CMK (cell line): ENCODE measurements at regions not wholly inside any gene's neighbourhood (a gene's known extent, or its start where the extent isn't known, plus 50 kb on each side); places are given as distances from the start of the nearest gene placed in this dataset.
"Not testable (repeated sequence)": the region's sequence is repeated elsewhere in the genome, so short reads cannot be mapped to it uniquely, and the experiment has no call there.

Experiments
- DNase-seq: peaks from one replicate; pipeline ENCODE4 v3.0.0-alpha.2; 2010; ENCODE audit warnings: low read depth

GRCh38 chr14:71396050-71396677, 488.9 kb downstream of the PCNX1 start:
- no peak for DNase-seq

GRCh38 chr14:71397371-71397770, 490.1 kb downstream of the PCNX1 start:
- no peak for DNase-seq

DNA sequence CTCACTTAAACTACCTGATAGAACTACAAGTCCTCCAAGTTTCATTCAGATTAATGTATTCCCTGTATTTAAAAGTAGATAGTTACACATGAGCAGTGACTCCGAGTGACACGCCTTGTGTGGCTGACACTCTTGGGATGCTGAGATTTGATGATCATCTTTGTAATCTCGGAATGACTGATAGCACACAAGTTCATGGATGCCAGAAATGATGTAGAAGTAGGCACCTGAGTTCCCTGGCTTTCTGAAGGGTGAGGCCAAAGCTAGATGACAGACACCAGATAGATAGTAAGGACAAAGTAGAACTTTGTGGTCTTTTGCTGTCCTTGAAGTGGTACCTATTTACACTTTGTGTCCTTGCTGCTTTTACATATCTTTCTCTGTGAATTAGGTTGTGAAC, 491.2 kb downstream of the PCNX1 start:
- no peak for DNase-seq

DNA sequence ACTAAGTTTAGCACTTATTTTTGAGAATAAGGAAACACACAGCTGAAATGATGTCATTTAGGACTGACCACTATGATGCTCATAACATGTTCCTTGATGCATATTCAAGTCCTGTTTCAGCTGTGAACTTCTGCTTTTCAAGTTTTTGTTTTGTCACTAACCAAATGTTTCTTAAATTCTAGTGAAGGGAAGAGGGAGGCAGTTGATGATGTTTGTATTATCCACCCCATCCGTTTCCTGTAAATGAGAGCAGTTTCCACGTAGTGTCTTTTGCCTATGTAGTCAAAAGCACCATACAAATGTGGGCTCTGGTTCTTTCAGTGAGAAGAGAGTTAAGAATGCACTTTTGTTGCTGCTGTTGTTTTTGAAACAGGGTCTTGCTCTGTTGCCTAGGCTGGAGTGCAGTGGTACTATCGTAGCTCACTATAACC, 491.8 kb downstream of the PCNX1 start:
- DNase-seq: no peak

- no peak for DNase-seq
Measured at GRCh38 chr14:71400871-71401321, 493.6 kb downstream of the PCNX1 start.

DNA sequence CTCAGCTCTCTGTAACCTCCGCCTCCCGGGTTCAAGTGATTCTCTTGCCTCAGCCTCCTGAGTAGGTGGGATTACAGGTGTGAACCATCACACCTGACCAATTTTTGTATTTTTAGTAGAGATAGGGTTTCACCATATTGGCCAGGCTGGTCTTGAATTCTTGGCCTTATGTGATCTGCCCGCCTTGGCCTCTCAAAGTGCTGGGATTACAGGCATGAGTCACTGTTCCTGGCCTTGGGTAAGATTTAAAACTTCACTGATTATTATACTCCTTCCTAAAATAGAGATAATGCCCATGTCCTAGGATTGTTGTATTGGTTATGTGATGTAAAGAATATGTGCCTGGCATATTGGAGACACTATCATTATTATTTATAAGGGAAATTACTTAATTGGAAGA, 495.2 kb downstream of the PCNX1 start:
- not testable (repeated sequence) for DNase-seq

GRCh38 chr14:71403656-71404055, 496.4 kb downstream of the PCNX1 start:
- DNase-seq: no peak

GRCh38 chr14:71405676-71406075, 498.4 kb downstream of the PCNX1 start:
- DNase-seq: no peak

- DNase-seq: no peak
Measured at GRCh38 chr14:71408362-71409030, 501.2 kb downstream of the PCNX1 start.

DNA sequence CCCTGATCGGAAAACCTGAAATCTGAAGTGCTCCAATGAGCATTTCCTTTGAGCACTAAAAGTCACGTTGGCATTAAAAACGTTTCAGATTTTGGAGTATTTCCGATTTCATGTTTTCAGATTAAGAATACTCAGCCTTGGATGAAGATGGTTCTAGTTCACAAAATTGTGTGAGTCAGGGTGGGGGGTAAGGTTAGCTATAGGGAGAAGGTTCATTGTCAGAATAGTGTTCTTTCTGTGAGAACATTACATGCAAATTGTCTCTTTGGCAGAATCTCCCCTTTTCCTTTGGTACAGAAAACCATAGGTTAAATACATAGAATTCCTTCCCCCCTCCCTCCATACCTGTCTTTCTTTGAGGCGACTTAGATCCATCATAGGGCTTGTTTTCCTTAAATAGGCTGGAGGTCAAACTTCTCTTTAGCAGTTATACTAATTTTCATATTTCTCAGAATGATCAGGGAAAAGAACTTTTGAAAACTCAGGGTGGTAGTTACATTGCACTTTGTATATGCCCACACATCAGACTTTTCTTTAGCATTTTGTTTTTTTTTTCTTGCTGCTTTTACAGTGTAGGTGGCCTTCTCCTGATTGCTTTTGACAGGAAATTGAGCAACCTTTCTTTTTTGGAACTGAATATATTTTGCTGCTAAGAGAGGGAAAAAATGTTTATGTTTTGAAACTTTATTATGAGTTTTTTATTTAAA, 503.5 kb downstream of the PCNX1 start:
- no peak for DNase-seq

DNA sequence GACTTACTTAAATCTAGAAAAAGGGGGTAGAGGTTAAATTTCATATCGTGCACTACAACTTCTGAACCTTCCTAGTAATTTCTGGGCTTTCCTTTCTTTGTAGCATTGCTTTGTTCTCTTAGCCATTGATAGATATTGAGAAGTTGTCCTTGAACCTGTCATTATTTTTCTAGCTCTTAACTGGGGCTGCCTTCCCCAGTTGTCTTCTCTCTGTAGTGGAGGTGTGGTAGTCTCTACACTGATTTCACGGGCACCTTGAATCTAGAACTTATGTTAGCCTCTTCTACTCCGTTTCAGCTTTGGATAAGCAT, 504.0 kb downstream of the PCNX1 start:
- DNase-seq: no peak

GRCh38 chr14:71411738-71412137, 504.5 kb downstream of the PCNX1 start:
- no peak for DNase-seq

DNA sequence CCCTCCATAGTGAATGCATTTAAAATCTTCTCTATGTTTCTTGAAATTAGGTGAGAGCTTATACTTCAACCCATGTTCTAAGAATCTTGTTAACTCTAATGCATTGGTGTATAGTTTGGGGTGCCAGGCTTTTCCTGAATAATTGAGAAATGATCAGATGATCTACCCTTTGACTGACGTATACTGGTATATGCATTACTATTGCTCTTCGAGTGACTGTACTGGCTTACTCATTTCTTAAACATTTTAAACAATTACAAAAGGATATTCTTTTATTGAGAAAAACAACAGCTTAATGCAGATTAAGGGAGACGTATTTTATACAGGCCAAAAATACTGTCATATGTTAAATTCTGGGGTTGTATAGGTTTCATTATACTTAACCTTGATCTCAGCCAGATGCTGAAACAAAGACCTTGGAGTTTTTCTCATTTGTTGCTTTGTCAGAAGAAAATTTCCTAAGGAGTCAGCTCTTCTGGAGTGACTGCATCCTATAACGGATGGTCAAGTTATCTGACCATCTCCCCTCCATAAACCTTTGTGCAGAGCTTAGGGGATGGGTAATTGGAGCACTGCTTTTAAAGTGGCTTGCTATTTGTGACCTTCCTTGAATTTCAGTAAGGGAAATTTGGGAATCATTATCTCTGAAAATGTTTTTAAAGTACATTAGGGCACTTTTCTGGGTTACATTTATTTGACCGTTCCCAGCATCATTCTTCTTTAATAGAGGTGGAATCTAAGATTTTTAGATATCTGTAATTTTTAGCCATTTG, 507.6 kb downstream of the PCNX1 start:
- DNase-seq: no peak

- DNase-seq: no peak
Measured at GRCh38 chr14:71415404-71415690, 508.1 kb downstream of the PCNX1 start.

DNA sequence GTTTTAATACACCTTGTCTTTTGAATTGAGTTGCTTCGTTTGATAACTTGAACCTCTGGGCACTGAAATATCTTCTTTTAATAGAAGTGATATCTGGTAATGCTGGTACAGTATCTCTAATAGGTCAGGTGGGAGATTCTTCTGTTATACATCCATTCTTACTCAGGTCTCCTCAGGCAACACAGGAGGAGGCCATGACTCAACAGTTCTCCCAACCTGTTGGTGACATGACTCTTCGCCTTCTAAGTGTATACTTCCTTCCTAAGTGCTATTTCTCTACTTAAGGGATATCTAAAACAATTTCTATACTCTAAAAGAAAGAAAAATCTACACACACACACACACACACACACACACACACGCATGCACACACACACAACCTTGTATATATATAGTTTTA, 509.1 kb downstream of the PCNX1 start:
- DNase-seq: no peak

DNA sequence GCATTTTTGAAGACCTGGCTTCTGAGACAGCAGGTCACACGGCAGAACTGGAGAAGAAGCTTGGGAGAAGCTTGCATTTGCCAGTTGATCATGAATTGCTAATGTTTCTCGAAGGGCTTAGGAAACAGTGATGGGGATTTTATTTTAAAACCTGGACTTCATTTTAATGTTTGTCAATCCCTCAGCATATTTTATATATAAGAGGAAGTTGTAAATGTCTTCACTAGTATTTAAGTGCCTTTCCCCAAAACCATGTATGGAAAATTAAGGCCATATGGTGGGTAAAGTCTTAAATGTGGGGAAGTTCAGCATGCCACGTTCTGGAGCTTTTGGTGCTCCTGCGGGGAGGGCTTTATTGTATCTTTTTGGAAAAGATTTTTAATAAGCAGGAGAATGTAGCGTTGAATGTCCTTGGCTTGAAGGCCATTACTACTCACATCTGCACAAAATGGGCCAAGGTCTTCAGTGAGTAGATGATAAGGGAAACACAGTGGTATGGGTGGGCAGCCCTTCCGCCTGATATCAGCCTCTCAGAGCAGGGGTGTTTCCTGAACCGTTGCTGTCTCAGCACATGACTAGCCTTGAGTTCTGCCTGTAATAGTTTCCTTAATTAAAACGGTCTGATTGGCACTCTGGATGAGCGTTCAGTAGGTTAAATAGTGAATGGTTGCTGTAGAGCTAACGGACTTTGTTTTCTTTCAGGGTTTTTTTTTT, 511.4 kb downstream of the PCNX1 start:
- DNase-seq: peak; percentile 61

GRCh38 chr14:71423481-71423880, 508.7 kb upstream of the RGS6 start:
- DNase-seq: no peak

- no peak for DNase-seq
Measured at GRCh38 chr14:71424941-71425340, 507.3 kb upstream of the RGS6 start.

DNA sequence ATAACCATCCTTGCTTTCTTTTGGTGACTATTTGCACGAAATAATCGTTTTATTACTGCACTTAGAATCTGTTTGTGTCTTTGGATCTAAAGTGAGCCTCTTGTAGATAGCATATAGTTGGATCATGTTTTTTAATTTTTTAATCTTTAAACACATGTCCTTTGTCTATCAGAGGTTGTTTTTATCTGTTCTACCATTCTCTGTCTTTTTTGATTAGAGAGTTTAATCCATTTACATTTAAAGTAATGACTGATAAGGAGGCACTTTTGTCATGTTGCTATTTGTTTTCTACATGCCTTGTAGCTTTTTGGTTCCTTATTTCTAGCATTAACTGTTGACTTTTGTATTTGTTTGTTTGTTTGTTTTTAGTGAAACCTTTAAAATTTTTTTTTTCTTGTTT, 506.2 kb upstream of the RGS6 start:
- DNase-seq: no peak

DNA sequence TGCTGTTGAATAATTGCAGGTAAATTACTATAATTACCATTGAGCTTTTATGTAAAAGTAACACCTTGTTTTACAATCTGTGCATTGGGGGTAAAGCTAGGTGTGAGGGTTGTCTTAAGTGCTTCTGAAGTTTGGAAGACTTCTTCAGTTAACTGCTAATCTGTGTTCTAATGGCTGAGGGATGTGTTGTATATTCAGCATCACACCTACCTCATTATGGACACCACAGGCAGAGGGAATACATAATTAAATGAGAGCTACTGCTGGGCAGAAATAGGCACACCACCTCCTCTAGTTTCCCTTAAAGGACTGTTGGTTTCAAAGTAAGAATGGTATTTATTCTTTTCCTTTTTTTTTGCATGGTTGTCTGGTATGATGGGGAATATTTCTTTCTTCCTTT, 502.3 kb upstream of the RGS6 start:
- DNase-seq: no peak

DNA sequence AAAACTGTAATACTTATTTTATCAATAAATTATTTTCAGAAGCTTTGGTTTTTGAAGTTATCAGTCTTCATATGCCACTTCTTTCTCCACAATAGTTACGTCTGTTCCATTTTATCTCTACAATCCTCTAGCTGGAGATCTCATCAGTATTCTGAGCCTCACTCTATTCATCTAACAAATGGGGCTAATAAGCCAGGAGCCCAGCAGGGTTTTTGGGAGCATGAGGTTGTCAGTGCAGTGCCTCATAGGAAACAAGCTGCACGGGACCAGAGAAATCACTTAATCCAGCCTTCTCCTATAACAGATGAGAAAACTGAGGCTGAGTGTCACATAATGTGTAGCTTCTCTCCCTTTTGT, 501.9 kb upstream of the RGS6 start:
- DNase-seq: no peak

DNA sequence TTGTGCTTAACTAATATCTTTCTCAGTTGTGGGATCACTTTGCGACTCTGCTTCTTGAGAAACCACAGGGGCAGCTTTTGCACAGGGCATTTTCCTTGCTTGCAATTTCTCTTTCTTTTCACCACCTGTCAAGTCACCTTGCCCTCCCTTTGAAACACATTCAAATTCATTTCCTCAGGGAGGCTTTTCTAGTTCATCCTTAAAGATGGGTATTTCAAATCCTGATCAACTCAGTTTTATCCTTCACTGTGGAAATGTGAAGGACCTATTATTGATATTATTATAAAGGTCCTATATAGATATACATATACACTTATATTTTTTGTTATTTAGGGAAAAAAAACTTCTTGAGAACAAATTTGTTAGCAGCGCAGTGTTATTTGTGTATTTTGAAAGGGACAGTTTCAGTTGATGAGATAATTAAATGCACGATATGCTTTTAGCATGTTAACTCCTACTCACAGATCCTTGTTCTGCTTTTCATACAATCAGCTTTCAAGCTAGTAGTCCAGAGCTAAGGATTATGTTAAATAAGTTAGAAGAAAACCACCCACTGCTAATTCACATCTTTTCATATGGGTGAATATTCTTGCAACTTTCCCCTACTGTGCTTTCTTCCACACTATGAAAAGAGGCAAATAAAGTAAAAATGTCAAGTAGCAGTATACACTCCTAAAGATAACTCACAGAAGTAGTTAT, 501.4 kb upstream of the RGS6 start:
- no peak for DNase-seq
